ENCODE measurements at regions not wholly inside any gene's neighbourhood (a gene's known extent, or its start where the extent isn't known, plus 50 kb on each side); places are given as distances from the start of the nearest gene placed in this dataset.

GRCh38 chr2:12269041-12269972 is 447.4 kb upstream of the TRIB2 start:
- FAIRE-seq: no peak

- no peak for FAIRE-seq
Observed at GRCh38 chr2:12270876-12271588, 445.7 kb upstream of the TRIB2 start.

- FAIRE-seq: no peak
Observed at GRCh38 chr2:12271589-12271984, 445.1 kb upstream of the TRIB2 start.

- FAIRE-seq: no peak
Observed at GRCh38 chr2:12273111-12273510, 443.6 kb upstream of the TRIB2 start.

- FAIRE-seq: no peak
Observed at GRCh38 chr2:12274591-12274990, 442.1 kb upstream of the TRIB2 start.

GRCh38 chr2:12277241-12278034 is 439.3 kb upstream of the TRIB2 start:
- FAIRE-seq: no peak

GRCh38 chr2:12278217-12278750 is 438.5 kb upstream of the TRIB2 start:
- FAIRE-seq: no peak

- no peak for FAIRE-seq
Observed at GRCh38 chr2:12282780-12283695, 433.7 kb upstream of the TRIB2 start.

- no peak for FAIRE-seq
Observed at GRCh38 chr2:12284037-12284436, 432.7 kb upstream of the TRIB2 start.

- no peak for FAIRE-seq
Observed at GRCh38 chr2:12284487-12284886, 432.2 kb upstream of the TRIB2 start.

GRCh38 chr2:12286347-12286746 is 430.4 kb upstream of the TRIB2 start:
- no peak for FAIRE-seq

GRCh38 chr2:12287220-12287751 is 429.4 kb upstream of the TRIB2 start:
- FAIRE-seq: no peak

- no peak for FAIRE-seq
Observed at GRCh38 chr2:12288048-12288447, 428.7 kb upstream of the TRIB2 start.

GRCh38 chr2:12289120-12289802 is 427.5 kb upstream of the TRIB2 start:
- peak; percentile 24 for FAIRE-seq

GRCh38 chr2:12291303-12291702 is 425.4 kb upstream of the TRIB2 start:
- no peak for FAIRE-seq

- FAIRE-seq: no peak
Observed at GRCh38 chr2:12293874-12294273, 422.9 kb upstream of the TRIB2 start.

GRCh38 chr2:12295856-12296519 is 420.7 kb upstream of the TRIB2 start:
- FAIRE-seq: no peak

GRCh38 chr2:12296915-12297314 is 419.8 kb upstream of the TRIB2 start:
- no peak for FAIRE-seq

GRCh38 chr2:12298352-12298751 is 418.4 kb upstream of the TRIB2 start:
- no peak for FAIRE-seq

GRCh38 chr2:12299431-12299830 is 417.3 kb upstream of the TRIB2 start:
- FAIRE-seq: no peak
